ENCODE measurements at regions not wholly inside any gene's neighbourhood (a gene's known extent, or its start where the extent isn't known, plus 50 kb on each side); places are given as distances from the start of the nearest gene placed in this dataset.

DNA sequence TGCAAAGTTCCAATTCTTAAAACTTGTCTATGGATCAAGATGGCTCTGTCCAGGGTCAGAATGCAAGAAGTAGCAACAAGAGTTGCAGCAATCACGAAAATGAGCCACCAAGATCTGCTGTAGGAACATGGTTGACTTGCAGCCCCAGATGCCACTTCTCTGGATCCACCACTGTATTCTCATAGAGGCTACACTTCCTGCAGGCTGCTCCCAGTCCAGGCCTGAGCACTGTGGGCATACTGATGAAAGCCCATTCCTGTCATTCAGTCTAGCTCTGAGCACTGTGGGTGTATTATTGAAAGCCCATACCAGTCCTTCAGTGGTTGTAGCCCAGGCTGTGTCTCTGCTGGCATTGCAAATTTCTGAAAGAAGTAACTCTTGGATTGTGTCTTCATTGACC is 213.9 kb upstream of the AGAP1 start:
- Histone ChIP-seq H3K4me3 (ENCODE audit: low read length) (no peak overlapping the region), H3K9me2 (replicated peaks; ENCODE audit: control insufficient read depth, low read length) (no peaks in the 10 kb centered on the region), H3K4me1 (ENCODE audit: control insufficient read depth, low read length) (no peaks in the 10 kb centered on the region), H3K4me2 (ENCODE audit: low read length) (no peak overlapping the region), H3K36me3 (ENCODE audit: control insufficient read depth, low read length) (no peaks in the 10 kb centered on the region), H3K9me3 (ENCODE audit: control insufficient read depth, insufficient read depth, low read length) (no peaks in the 10 kb centered on the region), H4K20me1 (ENCODE audit: control insufficient read depth, insufficient read depth, low read depth, low read length) (no peaks in the 10 kb centered on the region), H3F3A (ENCODE audit: control insufficient read depth, insufficient read depth) (no peaks in the 10 kb centered on the region), H3K79me2 (ENCODE audit: control insufficient read depth, low read length) (no peaks in the 10 kb centered on the region), H3K27ac (ENCODE audit: low read depth, low read length) (no peak overlapping the region), H3K27me3 (ENCODE audit: control insufficient read depth, low read length) (no peaks in the 10 kb centered on the region)
- TF ChIP-seq, protein P1, sequence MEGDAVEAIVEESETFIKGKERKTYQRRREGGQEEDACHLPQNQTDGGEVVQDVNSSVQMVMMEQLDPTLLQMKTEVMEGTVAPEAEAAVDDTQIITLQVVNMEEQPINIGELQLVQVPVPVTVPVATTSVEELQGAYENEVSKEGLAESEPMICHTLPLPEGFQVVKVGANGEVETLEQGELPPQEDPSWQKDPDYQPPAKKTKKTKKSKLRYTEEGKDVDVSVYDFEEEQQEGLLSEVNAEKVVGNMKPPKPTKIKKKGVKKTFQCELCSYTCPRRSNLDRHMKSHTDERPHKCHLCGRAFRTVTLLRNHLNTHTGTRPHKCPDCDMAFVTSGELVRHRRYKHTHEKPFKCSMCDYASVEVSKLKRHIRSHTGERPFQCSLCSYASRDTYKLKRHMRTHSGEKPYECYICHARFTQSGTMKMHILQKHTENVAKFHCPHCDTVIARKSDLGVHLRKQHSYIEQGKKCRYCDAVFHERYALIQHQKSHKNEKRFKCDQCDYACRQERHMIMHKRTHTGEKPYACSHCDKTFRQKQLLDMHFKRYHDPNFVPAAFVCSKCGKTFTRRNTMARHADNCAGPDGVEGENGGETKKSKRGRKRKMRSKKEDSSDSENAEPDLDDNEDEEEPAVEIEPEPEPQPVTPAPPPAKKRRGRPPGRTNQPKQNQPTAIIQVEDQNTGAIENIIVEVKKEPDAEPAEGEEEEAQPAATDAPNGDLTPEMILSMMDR (IDR thresholded peaks at IDR 0.05; ENCODE audit: low read depth, low read length, poor library complexity, severe bottlenecking), result no peak
- TF ChIP-seq EZH2phosphoT487 (IDR thresholded peaks at IDR 0.05; ENCODE audit: borderline replicate concordance, low read length), result no peak

DNA sequence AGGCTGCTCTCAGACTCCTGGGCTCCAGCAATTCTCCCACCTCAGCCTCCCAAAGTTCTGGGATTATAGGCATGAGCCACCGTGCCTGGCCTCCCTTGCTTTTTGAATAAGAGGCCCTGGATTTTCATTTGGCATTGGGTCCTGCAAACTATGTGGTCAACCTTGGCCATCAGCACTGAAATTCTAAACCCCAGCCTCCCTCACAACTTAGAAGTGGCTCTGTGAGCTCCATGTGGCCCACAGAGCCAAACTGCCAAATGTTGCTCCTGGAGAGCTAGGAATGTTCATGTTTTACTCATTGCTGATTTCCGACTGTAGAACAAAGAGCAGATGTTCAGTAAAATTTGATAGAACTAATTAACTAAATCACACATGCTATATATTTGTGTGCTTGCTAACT is 210.6 kb upstream of the AGAP1 start:
- Histone ChIP-seq H3K27ac (ENCODE audit: low read depth, low read length) (no peak overlapping the region), H3K4me2 (ENCODE audit: low read length) (no peak overlapping the region), H3K9me2 (replicated peaks; ENCODE audit: control insufficient read depth, low read length) (no peaks in the 10 kb centered on the region), H3F3A (ENCODE audit: control insufficient read depth, insufficient read depth) (no peaks in the 10 kb centered on the region), H3K9me3 (ENCODE audit: control insufficient read depth, insufficient read depth, low read length) (no peaks in the 10 kb centered on the region), H3K27me3 (ENCODE audit: control insufficient read depth, low read length) (no peaks in the 10 kb centered on the region), H3K36me3 (ENCODE audit: control insufficient read depth, low read length) (no peaks in the 10 kb centered on the region), H3K4me1 (ENCODE audit: control insufficient read depth, low read length) (no peaks in the 10 kb centered on the region), H3K4me3 (ENCODE audit: low read length) (no peak overlapping the region), H4K20me1 (ENCODE audit: control insufficient read depth, insufficient read depth, low read depth, low read length) (no peaks in the 10 kb centered on the region), H3K79me2 (ENCODE audit: control insufficient read depth, low read length) (no peaks in the 10 kb centered on the region)
- TF ChIP-seq, protein P1 (IDR thresholded peaks at IDR 0.05; ENCODE audit: low read depth, low read length, poor library complexity, severe bottlenecking), result no peak

DNA sequence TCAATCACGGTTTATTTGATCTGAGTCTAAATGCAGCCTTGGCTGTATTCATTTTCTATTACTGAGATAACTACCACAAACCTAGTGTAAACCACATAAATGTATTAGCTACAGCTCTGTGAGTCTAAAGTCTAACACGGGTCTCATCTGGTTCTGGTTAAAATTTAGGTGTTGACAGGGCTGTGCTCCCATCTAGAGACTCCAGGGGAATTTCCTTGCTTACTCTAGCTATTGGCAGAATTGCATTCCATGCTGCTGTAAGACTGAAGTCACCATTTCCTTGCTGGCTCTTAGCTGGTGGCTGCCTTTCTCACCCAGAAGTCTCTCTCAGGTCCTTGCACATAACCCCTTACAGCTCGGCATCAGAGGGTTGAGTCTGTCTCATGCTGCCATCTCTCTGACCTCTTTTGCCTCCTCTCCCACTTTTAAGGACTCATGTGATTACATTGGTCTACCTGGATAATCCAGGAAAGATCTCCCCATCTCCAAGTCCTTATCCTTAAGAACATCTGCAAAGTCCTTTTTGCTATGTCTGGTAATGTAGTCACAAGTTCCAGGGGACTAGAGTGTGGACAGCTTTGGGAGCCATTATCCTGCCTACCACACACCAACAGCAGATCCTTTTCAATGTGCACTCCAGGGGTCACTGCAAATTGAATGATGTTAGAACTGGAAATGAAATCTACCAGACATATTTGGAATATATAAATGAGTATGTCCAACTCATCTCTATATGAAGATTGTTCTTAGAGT is 207.0 kb upstream of the AGAP1 start:
- H3F3A ChIP-seq (ENCODE audit: control insufficient read depth, insufficient read depth), result no peaks in the 10 kb centered on the region
- H3K36me3 ChIP-seq (ENCODE audit: control insufficient read depth, low read length), result no peaks in the 10 kb centered on the region
- no peak for TF ChIP-seq EZH2phosphoT487 (IDR thresholded peaks at IDR 0.05; ENCODE audit: borderline replicate concordance, low read length)
- TF ChIP-seq, protein P1 (IDR thresholded peaks at IDR 0.05; ENCODE audit: low read depth, low read length, poor library complexity, severe bottlenecking), result no peak
- no peaks in the 10 kb centered on the region for H3K9me2 ChIP-seq (replicated peaks; ENCODE audit: control insufficient read depth, low read length)
- no peaks in the 10 kb centered on the region for H3K27me3 ChIP-seq (ENCODE audit: control insufficient read depth, low read length)
- H3K27ac ChIP-seq (ENCODE audit: low read depth, low read length), result no peak overlapping the region
- H3K9me3 ChIP-seq (ENCODE audit: control insufficient read depth, insufficient read depth, low read length), result no peaks in the 10 kb centered on the region
- H3K79me2 ChIP-seq (ENCODE audit: control insufficient read depth, low read length), result no peaks in the 10 kb centered on the region
- H3K4me3 ChIP-seq (ENCODE audit: low read length), result no peak overlapping the region
- no peak overlapping the region for H3K4me2 ChIP-seq (ENCODE audit: low read length)
- no peaks in the 10 kb centered on the region for H4K20me1 ChIP-seq (ENCODE audit: control insufficient read depth, insufficient read depth, low read depth, low read length)
- H3K4me1 ChIP-seq (ENCODE audit: control insufficient read depth, low read length), result no peaks in the 10 kb centered on the region

Measured in DOHH2 (cell line).